ENCODE measurements at regions not wholly inside any gene's neighbourhood (a gene's known extent, or its start where the extent isn't known, plus 50 kb on each side); places are given as distances from the start of the nearest gene placed in this dataset.

- no peak for TF ChIP-seq CTCF (IDR thresholded peaks at IDR 0.05)
- no peak for TF ChIP-seq POLR2A (IDR thresholded peaks at IDR 0.05)
These were observed 209.6 kb downstream of the TJP1 start for GRCh38 chr15:29612701-29613100.
